GM18861 (cell line): ENCODE measurements at regions not wholly inside any gene's neighbourhood (a gene's known extent, or its start where the extent isn't known, plus 50 kb on each side); places are given as distances from the start of the nearest gene placed in this dataset.
A peak's percentile ranks its signal among the peaks of the same experiment; 100 is the strongest.
"Not testable (repeated sequence)": the region's sequence is repeated elsewhere in the genome, so short reads cannot be mapped to it uniquely, and the experiment has no call there.

ENCODE experiments used
- ATAC-seq: cut with Tn5 transposase; IDR thresholded peaks from one replicate; pipeline ENCODE4 v1.9.1; 2021; ENCODE audit not compliant: unreplicated experiment

GRCh38 chr9:13457795-13458194 lies 178.3 kb upstream of the MPDZ start:
- ATAC-seq, result no peak

GRCh38 chr9:13450723-13451122 lies 171.2 kb upstream of the MPDZ start:
- ATAC-seq, result peak; percentile 96

GRCh38 chr9:13448482-13448881 lies 169.0 kb upstream of the MPDZ start:
- no peak for ATAC-seq

GRCh38 chr9:13447843-13448422 lies 168.4 kb upstream of the MPDZ start:
- ATAC-seq, result no peak

GRCh38 chr9:13446938-13447842 lies 167.7 kb upstream of the MPDZ start:
- ATAC-seq, result no peak

GRCh38 chr9:13446286-13446937 lies 166.9 kb upstream of the MPDZ start:
- no peak for ATAC-seq

- ATAC-seq, result no peak
Measured at GRCh38 chr9:13445103-13445500, 165.6 kb upstream of the MPDZ start.

GRCh38 chr9:13444245-13445102 lies 165.0 kb upstream of the MPDZ start:
- no peak for ATAC-seq

GRCh38 chr9:13443346-13444244 lies 164.1 kb upstream of the MPDZ start:
- no peak for ATAC-seq

- no peak for ATAC-seq
Measured at GRCh38 chr9:13439685-13440476, 160.4 kb upstream of the MPDZ start.

- ATAC-seq, result no peak
Measured at GRCh38 chr9:13437866-13438265, 158.4 kb upstream of the MPDZ start.

- no peak for ATAC-seq
Measured at GRCh38 chr9:13436591-13436990, 157.1 kb upstream of the MPDZ start.

- ATAC-seq, result not testable (repeated sequence)
Measured at GRCh38 chr9:13433453-13433852, 154.0 kb upstream of the MPDZ start.

- no peak for ATAC-seq
Measured at GRCh38 chr9:13432904-13433303, 153.4 kb upstream of the MPDZ start.

GRCh38 chr9:13431692-13432091 lies 152.2 kb upstream of the MPDZ start:
- ATAC-seq, result no peak

- no peak for ATAC-seq
Measured at GRCh38 chr9:13431222-13431536, 151.7 kb upstream of the MPDZ start.

GRCh38 chr9:13430368-13431221 lies 151.1 kb upstream of the MPDZ start:
- ATAC-seq, result no peak
